ENCODE measurements at regions not wholly inside any gene's neighbourhood (a gene's known extent, or its start where the extent isn't known, plus 50 kb on each side); places are given as distances from the start of the nearest gene placed in this dataset.
A peak's percentile ranks its signal among the peaks of the same experiment; 100 is the strongest.
"Not testable (repeated sequence)": the region's sequence is repeated elsewhere in the genome, so short reads cannot be mapped to it uniquely, and the experiment has no call there.

- no peak for DNase-seq (ENCODE audit: low read depth)
These were observed 1493.5 kb upstream of the DEFB115 start for GRCh38 chr20:29763821-29764511.

DNA sequence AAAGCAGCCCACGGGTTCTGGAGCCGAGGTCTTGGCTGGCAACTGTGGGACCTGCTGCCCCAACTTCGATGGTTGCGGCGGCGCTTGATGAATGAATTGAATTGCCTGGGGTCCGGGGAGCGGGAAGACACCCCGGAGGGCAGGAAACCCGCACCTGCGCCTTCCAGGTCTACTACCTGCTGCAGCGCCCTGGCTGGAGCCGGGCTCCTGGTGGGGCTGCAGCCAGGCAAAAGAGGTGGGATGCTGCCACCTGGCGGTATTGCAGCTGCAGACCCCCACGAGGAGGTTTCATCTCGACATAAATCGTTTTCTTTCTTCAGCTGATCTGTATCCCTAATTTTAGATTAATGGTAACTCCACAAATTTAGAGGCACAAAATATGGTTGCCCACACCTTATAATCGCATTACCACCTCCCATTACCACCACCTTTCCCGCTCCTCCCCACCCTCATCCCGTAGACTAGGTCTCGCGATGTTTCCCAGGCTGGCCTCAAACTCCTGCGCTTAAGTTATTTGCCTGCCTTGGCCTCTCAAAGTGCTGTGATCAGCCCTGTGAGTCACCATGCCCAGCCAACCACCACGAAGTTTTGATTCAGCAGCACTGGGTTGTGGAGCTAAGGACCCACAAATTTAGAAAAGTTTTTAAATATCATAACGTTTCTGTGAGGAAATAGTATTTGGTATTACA lies 1492.4 kb upstream of the DEFB115 start:
- peak; percentile 20 for DNase-seq (ENCODE audit: low read depth)

DNA sequence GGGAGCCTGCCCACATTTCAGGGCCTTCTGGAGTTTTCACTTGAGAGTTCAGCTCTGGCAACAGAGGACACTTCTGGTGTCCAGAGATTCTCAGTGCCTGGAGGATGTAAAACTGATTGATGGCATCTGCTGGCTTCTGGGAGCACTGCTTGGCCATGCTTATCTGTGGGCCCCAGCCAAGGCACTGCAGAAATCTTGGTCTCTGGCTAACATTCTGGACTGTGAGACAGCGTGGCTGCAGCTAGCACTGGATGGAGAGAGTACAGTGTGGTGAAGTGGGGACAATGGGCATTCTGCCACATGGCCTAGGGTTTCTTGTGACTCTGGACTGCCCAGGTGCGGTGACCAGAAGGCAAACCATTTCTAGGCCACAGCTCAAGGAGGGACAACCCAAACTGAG lies 1479.4 kb upstream of the DEFB115 start:
- not testable (repeated sequence) for DNase-seq (ENCODE audit: low read depth)

DNA sequence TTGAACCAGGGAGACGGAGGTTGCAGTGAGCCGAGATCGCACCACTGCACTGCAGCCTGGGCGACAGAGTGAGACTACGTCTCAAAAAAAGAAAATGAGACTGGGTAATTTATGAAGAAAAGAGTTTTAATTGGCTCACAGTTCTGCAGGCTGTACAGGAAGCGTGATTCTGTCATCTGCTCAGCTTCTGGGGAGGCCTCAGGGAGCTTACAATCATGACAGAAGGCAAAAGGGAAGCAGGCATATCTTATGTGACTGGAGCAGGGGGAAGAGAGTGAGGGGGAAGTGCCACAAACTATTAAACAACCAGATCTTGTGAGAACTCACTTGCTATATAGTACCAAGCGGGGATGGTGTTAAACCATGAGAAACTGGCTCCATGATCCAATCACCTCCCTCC lies 1476.2 kb upstream of the DEFB115 start:
- DNase-seq (ENCODE audit: low read depth): not testable (repeated sequence)

GRCh38 chr20:29781891-29782290 lies 1475.6 kb upstream of the DEFB115 start:
- DNase-seq (ENCODE audit: low read depth): not testable (repeated sequence)

GRCh38 chr20:29787456-29787855 lies 1470.0 kb upstream of the DEFB115 start:
- DNase-seq (ENCODE audit: low read depth): not testable (repeated sequence)

DNA sequence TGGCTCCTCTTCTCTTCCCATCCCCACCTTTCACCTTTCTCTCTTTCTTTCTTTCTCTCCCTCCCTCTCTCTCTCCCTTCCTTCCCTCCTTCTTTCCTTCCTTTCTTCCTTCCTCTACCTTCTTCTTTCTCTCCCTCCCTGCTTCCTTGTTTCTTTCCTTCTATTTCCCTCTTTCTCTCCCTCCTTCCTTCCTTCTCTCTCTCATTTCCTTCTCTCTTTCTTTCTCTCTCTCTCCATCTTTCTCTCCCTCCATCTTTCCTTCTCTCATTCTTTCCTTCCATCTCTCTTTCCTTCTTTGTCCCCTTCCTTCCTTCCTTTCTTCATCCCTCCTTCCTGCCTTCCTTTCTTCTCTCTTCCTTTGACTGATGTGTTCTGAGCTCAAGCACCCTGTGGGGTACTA lies 1467.0 kb upstream of the DEFB115 start:
- DNase-seq (ENCODE audit: low read depth): no peak

- not testable (repeated sequence) for DNase-seq (ENCODE audit: low read depth)
These were observed 1426.0 kb upstream of the DEFB115 start for GRCh38 chr20:29831508-29831907.

- DNase-seq (ENCODE audit: low read depth): not testable (repeated sequence)
These were observed 1389.5 kb upstream of the DEFB115 start for GRCh38 chr20:29868014-29868413.

DNA sequence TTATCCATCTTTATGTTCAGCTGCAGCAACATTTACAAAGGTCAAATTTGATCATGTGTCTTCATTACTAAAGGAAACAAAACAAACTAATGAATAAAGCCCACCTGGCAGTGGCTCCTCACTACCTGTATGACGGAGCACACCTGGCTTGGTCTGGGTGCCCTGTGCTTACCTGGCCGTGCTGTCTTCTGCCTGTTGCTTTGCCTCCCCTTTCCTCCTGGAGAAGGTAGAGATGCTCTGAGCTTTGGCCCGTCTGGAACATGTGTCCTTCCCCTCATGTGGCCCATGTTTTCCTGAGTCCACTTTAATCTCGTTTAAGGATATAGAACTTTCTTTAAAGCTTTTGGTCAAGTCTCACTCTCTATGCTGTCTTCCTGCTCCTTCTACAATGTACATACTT lies 1388.8 kb upstream of the DEFB115 start:
- not testable (repeated sequence) for DNase-seq (ENCODE audit: low read depth)

DNA sequence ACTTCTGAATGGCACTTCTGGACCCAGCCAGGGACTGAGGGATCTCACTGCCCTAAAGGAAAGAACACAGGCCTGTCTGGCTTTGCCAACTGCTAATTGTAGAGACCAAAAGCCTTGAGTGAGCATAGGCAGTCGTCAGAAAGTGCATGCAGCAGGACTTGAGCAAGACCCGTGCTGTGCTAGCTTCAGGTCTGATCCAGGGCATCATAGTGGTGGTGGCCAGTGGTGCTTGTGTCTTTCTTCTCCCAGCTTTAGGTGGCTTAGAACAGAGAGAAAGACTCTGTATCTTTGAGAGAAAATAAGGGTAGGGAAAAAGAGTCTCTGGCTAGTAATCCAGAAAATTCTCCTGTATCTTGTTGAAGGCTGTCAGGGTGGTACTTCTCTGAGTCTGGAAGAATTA lies 1385.6 kb upstream of the DEFB115 start:
- not testable (repeated sequence) for DNase-seq (ENCODE audit: low read depth)

GRCh38 chr20:29873946-29874345 lies 1383.5 kb upstream of the DEFB115 start:
- DNase-seq (ENCODE audit: low read depth): no peak

DNA sequence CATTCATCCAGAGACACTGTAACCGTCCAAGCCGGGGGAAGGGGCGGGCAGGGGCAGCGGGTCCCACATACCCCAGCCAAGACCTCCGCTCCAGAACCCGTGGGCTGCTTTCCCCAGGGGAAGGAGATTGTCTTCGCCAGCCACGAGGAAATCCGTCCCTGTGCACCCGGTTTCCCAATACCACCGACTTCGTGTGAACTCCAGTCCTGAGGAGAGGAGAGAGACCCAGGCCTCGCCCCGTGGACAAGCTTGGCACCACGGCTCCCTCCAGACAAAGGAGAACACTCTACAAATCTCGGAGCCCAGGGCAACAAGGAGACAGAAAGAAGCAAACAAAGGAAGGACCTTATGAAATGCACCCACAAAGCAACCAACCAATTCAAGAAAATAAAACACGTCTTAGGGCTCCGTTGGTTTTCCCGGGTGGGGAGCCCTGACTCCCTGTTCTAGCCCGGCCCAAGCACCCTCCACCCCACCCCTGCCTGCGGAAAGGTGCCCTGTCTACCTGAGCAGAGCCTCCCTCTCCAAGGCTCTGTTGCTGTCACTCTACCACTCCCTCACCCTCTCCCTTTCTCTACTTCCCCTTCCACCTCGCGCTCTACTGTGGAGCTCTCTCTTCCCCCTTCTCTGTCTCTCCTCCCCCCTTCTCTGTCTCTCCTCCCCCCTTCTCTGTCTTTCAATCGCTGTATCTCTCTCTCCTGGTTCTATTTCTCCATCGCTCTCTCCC lies 1382.8 kb upstream of the DEFB115 start:
- DNase-seq (ENCODE audit: low read depth): no peak

- DNase-seq (ENCODE audit: low read depth): not testable (repeated sequence)
These were observed 1382.0 kb upstream of the DEFB115 start for GRCh38 chr20:29875321-29876083.

- not testable (repeated sequence) for DNase-seq (ENCODE audit: low read depth)
These were observed 1381.2 kb upstream of the DEFB115 start for GRCh38 chr20:29876084-29876910.

DNA sequence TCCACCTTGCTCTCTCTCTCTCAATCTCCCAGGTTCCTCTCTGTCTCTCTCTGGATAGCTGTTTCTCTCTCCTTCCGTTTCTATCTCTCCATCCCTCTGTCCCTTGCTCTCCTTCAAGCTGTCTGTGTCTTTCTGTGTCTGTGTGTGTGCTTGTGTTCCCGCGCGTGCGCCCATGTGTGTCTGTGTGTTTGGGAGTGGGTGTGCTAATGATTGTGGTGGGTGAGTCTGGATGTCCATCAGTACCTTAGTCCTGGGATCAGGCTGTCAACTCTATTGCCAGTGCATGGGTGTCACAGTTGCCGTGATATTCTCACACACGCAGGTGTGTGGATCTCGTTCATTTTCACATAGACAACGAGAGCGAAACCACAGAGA lies 1380.6 kb upstream of the DEFB115 start:
- no peak for DNase-seq (ENCODE audit: low read depth)

DNA sequence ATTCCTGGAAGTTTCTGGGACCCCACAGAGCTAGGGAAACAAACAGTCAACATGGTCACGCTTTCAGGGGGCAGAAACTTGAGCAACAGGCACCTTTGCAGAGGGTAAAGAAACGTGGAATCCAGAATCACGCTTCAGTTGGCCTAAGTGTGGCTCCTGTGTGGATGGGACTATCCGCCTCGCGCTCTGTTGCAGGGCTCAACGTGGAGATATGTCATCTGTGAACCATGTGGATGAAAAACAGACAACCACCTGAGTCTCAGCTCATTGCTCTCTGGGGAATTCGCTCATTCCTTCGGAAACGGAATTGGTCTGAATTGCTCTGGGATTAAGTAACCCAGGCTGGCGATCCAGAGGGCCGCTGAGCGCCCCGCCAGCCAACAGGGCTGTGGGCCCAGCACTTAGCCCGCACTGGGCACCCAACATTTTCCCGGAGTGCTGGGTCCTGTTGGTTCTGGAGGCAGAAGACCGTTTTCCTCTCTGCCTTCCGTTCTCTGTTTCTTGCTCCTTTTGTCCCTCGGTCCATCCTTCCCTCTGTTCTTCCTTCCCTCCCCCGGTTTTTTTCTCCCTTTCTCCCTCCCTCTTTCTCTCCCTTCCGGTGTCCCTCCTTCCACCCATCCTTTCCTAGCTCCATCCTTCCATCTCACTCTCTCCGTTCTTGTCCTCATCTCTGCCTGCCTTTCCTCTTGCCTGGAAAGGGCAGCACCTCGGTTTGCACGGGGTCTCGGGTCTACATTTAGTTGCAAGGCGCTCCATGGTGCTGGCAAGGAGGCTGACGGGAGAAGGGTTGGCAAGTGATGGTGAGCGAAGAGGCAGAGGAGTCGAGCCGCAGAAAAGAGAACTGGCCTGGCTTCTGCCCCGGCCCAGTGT lies 1379.8 kb upstream of the DEFB115 start:
- not testable (repeated sequence) for DNase-seq (ENCODE audit: low read depth)

- DNase-seq (ENCODE audit: low read depth): no peak
These were observed 1379.2 kb upstream of the DEFB115 start for GRCh38 chr20:29878281-29878741.

DNA sequence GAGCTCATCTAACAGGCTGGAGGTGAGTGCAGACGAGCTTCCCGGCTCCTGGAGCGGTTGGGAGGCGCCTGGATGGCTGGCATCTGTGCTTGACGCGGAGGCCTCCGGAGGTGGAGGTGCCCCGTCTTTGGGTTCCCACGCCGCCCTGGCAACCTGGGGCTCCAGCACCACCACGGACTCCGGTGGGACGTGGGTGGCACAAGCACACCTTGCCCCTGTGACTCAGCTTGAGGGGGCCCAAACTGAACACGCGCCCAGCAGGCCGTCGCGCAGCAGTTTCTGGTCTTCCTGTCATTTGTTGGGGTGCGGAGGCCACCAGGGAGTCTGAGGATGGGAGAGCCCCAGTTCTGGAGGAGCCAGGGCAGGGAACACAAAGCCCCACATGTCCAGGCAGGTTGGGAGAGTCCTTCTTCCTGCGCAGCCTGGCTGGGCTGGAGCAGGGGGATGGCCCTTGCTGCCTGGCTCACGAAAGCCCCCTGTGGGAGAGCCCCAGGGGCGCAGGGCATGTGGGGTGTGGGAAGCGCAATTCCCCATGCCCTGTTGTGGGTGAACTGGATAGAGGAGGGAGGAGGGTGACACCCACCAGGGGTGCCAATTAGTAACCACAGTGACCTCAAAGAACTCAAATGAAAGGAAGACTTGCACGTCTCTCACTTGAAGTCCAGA lies 1378.6 kb upstream of the DEFB115 start:
- DNase-seq (ENCODE audit: low read depth): no peak

DNA sequence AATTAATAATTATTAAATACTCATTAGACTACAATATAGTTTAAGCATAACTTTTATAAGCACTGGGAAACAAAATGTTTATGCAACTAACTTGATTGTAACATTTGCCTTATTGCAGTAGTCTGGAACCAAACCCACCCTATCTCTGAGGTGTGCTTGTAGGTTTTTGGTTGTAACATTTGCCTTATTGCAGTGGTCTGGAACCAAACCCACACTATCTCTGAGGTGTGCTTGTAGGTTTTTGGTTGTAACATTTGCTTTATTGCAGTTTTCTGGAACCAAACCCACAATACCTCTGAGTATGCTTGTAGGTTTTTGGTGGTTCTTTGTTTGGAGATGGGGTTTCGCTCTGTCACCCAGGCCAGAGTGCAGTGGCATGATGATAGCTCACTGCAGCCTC lies 1376.4 kb upstream of the DEFB115 start:
- not testable (repeated sequence) for DNase-seq (ENCODE audit: low read depth)
